ENCODE measurements at regions not wholly inside any gene's neighbourhood (a gene's known extent, or its start where the extent isn't known, plus 50 kb on each side); places are given as distances from the start of the nearest gene placed in this dataset.

DNA sequence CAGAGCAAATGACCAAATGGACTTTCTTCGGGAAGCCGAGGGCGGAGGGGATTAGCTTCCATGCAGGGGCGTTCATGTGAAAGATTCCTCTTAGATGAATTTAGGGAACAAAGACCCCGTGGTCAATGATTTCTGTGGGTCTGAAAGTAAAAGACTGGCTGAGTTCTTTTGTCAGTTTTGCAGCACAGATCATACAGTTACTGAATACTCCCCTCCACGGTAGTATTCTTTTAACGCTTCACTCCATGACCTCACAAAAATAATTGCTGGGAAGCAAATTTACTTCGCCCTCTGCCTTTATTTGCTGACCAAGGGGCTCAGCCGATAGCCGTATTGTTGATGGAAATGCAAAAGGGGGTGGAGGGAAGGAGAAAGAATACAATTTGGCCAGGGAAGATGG, 86.0 kb upstream of the SALL4 start:
- TF ChIP-seq POLR2AphosphoS5 (IDR thresholded peaks at IDR 0.05; ENCODE audit: insufficient read depth in 1 of 2, low read depth in 1 of 2) (no peak), POLR2A (IDR thresholded peaks at IDR 0.05) (no peak)
- TF ChIP-seq, protein P1, sequence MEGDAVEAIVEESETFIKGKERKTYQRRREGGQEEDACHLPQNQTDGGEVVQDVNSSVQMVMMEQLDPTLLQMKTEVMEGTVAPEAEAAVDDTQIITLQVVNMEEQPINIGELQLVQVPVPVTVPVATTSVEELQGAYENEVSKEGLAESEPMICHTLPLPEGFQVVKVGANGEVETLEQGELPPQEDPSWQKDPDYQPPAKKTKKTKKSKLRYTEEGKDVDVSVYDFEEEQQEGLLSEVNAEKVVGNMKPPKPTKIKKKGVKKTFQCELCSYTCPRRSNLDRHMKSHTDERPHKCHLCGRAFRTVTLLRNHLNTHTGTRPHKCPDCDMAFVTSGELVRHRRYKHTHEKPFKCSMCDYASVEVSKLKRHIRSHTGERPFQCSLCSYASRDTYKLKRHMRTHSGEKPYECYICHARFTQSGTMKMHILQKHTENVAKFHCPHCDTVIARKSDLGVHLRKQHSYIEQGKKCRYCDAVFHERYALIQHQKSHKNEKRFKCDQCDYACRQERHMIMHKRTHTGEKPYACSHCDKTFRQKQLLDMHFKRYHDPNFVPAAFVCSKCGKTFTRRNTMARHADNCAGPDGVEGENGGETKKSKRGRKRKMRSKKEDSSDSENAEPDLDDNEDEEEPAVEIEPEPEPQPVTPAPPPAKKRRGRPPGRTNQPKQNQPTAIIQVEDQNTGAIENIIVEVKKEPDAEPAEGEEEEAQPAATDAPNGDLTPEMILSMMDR (IDR thresholded peaks at IDR 0.05), result no peak
